Activated naive CD4-positive, alpha-beta T cell treated with Interleukin-2 at 50 U/mL for 16 hours (primary cell): ENCODE measurements at regions not wholly inside any gene's neighbourhood (a gene's known extent, or its start where the extent isn't known, plus 50 kb on each side); places are given as distances from the start of the nearest gene placed in this dataset.

Experiments
- DNase-seq: peaks from one replicate; pipeline ENCODE4 v3.0.0-alpha.2; 2020

- DNase-seq = no peak
Measured at GRCh38 chr16:65875381-65876055, 491.0 kb upstream of the CDH5 start.

GRCh38 chr16:65869261-65869660 lies 497.2 kb upstream of the CDH5 start:
- no peak for DNase-seq

GRCh38 chr16:65867276-65867960 lies 499.1 kb upstream of the CDH5 start:
- DNase-seq = no peak

- DNase-seq = no peak
Measured at GRCh38 chr16:65863236-65863635, 503.3 kb upstream of the CDH5 start.

GRCh38 chr16:65861131-65861731 lies 505.3 kb upstream of the CDH5 start:
- DNase-seq = no peak

GRCh38 chr16:65855171-65856145 lies 511.0 kb upstream of the CDH5 start:
- DNase-seq = no peak

DNA sequence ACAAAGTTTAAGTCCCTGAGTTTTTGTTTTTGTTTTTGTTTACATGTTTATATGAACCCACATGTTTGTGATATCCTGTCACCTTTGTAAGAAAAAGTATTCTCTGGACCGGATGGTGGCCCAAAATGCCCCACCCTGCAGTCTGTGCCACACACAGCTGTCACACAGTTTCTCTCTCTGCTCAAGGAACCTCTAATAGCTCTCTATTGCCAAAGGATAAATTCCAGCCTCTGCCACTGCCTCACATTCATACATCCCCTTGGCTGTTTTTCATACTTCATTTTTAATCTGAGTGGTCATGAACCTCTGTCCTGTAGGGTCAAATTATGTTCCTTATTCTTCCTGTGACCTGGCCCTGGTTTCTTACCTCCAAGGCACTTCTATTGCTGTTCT lies 520.3 kb upstream of the CDH5 start:
- no peak for DNase-seq

DNA sequence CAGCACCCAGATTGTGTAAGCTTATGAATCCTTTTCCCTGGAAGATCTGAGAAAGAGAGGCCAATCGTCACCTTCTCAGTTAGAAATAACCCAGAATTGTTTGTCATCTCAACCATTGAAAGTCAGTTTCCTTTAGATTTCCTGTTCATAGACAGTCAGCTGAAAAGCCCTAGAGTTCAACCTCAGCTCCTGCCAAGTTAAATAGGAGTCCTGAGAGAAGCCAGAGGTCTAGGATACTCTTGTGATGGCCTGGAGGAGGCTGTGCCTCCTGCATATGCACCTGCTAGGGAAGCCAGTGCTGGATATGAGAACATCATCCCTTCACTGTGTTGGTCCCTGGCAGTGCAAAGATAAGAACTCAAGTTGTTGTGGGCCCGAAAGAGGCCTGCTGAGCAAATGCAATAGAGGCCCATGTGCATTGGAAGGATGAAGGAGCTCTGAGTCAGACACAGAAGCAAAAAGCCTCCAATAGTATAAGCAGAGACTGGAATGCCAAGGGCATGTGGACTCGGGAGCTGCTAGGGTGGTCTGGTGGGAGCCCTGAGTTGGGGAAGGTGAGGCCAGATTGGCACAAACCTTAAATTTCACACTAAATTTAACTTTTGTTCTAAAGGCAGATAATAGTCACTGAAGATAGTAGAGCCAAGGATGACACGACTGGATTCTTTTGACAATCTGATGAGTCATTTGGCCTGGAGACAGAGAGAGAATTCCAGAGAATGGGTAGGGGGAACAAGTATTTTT lies 520.9 kb upstream of the CDH5 start:
- no peak for DNase-seq

DNA sequence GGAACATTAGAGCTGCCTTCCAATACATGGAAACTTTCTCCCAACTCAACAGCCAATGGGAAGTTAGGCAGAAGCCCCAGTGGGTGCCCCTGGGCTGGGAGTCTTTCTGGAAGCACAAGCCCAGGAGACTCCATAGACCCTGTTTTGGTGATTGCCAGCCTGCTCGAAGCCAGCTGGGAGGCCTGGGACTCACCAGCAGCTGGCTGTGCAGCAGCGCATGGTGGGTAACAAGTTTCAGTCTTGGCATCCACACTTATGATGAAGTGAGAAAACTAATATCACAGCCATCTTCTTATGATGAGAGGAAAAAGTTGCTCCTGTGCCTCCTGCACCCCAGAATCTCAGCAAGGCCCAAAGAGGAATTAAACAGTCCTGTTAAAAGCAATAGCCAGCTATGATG lies 522.5 kb upstream of the CDH5 start:
- no peak for DNase-seq

- DNase-seq = no peak
Measured at GRCh38 chr16:65842067-65842466, 524.4 kb upstream of the CDH5 start.

GRCh38 chr16:65838001-65838400 lies 528.5 kb upstream of the CDH5 start:
- no peak for DNase-seq

DNA sequence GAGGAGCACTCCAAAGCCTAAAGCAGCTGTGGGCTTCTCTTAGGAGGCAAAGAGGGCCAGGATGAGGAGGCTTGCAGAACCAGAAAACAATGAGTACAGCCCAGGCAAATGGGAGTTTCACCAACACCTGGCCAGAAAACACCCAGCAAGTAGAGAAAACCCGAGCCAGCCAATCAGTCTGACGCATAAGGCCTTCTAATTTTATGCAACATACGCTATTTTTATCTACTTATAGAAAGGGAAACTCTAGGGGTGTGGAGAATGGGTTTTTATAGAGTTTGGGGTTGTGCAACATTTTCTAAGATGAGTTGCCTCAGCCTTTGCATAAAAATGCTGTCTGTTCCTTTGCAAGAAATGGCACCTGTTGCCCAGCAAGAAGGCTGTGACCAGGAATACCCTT lies 529.0 kb upstream of the CDH5 start:
- DNase-seq = no peak

DNA sequence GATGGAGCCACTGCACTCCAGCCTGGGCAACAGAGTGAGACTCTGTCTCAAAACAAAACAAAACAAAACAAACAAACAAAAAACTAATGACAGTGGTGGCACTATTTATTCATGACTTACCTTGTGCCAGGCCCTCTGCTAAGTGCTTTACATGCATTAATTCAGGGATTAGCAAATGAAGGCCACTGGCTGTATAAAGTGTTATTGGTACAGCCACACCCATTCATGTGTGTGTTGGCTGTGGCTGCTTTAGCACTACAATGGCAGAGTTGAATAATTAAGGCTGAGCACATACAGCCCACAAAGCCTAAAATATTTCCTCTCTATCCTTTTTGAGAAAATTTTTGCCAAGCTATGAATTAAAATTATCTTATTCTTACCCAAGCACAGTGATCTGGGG lies 531.8 kb upstream of the CDH5 start:
- DNase-seq = no peak

DNA sequence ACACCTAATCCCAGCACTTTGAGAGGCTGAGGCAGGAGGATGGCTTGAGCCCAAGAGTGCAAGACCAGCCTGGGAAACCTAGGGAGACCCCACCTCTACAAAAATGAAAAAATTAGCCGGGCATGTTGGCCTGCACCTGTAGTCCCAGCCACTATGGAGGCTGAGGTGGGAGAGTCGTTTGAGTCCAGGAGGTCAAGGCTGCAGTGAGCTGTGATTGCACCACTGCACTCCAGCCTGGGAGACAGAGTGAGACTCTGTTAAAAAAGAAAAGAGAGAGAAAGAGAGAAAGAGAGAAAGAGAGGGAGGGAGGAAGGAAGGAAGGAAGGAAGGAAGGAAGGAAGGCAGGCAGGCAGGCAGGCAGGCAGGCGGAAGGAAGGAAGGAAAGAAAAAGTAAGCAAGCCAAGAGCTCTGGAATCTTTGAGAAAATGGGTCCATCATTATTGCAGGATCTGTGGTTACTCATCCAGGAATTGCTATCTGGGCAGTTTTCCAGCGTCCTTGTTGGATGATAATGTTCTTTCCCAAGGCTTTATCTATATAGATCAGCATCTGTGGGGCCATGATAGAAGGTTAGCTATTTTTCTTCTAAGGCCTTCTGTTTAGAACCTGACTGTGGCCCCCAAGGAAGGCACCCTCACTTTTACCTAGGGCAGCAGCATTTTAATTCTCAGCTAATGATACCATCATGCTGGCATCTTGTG lies 533.2 kb upstream of the CDH5 start:
- no peak for DNase-seq

DNA sequence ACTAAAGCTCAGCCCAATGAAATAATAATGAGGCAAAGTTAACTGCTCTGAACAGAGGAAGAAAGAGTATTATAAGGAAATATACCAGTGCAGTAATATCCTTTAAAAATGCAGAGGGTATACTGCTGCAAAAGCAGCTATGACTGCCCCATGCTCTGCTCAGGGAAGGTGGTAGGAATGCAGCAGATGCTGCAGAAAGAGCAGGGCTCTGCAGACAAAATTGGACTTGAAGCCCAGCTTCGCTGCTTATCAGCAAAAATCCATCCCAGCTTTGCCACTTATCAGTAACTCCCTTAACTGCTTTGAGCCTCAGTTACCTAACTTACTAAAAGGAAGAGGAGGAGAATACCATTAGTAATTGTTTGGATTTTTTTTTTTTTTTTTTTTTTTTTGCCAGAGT lies 533.8 kb upstream of the CDH5 start:
- DNase-seq = no peak

- no peak for DNase-seq
Measured at GRCh38 chr16:65831903-65832666, 534.4 kb upstream of the CDH5 start.

- no peak for DNase-seq
Measured at GRCh38 chr16:65829076-65829475, 537.4 kb upstream of the CDH5 start.

DNA sequence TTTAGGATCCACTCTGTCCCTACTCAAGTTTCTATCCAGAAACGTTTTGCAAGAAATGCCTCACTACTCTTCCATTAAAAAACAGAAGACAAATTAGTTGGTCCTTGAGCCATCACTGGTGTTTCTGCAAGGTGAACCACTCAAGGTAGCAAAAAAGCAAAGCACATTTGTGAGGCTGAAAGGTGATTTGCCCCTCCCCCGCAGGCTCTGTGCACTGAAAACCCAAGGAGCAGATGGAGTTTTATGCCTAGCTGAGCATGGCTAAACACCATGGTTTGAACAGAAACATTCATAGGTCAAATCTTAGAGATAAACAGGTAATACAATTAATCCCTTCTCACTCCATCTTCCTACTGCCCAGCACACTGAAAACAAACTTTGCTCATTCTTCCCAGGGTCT lies 538.2 kb upstream of the CDH5 start:
- no peak for DNase-seq

GRCh38 chr16:65827231-65827630 lies 539.3 kb upstream of the CDH5 start:
- DNase-seq = no peak

GRCh38 chr16:65825191-65825856 lies 541.2 kb upstream of the CDH5 start:
- DNase-seq = no peak

- DNase-seq = no peak
Measured at GRCh38 chr16:65822148-65822547, 544.3 kb upstream of the CDH5 start.
